ENCODE measurements at regions not wholly inside any gene's neighbourhood (a gene's known extent, or its start where the extent isn't known, plus 50 kb on each side); places are given as distances from the start of the nearest gene placed in this dataset.

- DNase-seq (ENCODE audit: low spot score) (no peak), ATAC-seq (no peak)
- intact Hi-C loops (cut with DNase I) = no loop called here
Measured at GRCh38 chr6:92587525-92587924, 831.8 kb downstream of the EPHA7 start.

DNA sequence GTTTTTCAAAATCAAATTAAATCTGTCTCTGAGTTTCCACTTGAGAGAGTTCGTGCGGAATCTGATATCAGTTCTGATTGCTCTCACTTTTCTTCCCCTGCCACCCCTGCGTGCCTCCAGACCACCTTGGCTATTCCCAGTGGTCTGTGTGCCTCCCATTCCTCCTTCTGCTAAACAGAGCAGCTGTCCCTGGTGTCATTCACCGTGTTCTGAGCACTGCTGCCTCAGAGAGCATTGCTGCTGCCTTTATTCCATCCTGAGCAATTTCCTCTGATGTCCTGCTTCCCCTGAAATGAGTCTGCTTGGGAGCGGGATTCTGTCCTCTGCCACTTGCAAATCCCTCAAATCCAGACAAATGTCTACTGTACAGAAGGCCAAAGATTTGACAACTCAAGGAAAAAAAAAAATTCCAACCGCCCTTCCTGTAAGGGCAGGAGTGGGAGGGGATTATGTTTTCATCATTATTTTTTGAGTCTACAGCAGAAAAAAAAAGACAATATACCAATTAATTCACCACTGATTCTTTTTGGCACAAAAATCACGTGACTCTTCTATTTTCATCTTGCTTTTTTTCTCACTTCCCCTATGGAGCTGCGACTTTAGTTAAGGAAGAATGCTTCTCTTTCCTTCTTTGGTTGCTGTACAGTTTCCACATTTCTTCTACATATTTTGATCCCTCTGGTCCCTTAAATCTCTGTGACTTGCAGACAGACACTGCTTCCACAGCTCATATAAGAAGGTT, 833.0 kb downstream of the EPHA7 start:
- intact Hi-C loops (cut with DNase I) = no loop called here
- ATAC-seq (no peak), DNase-seq (ENCODE audit: low spot score) (no peak)

DNA sequence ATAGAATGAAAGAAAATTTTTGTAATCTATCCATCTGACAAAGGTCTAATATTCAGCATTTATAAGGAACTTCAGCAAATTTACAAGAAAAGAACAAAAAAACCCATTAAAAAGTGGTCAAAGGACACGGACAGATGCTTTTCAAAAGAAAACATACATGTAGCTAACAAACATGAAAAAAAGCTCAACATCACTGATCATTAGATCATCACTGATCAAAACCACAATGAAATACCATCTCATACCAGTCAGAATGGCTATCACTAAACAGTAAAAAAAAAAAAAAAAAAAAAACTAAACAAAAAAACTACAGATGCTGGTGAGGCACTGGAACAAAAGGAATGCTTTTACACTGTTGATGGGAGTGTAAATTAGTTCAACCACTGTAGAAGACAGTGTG, 837.1 kb downstream of the EPHA7 start:
- DNase-seq (ENCODE audit: low spot score) (no peak), ATAC-seq (no peak)
- intact Hi-C loops (cut with DNase I) = no loop called here

DNA sequence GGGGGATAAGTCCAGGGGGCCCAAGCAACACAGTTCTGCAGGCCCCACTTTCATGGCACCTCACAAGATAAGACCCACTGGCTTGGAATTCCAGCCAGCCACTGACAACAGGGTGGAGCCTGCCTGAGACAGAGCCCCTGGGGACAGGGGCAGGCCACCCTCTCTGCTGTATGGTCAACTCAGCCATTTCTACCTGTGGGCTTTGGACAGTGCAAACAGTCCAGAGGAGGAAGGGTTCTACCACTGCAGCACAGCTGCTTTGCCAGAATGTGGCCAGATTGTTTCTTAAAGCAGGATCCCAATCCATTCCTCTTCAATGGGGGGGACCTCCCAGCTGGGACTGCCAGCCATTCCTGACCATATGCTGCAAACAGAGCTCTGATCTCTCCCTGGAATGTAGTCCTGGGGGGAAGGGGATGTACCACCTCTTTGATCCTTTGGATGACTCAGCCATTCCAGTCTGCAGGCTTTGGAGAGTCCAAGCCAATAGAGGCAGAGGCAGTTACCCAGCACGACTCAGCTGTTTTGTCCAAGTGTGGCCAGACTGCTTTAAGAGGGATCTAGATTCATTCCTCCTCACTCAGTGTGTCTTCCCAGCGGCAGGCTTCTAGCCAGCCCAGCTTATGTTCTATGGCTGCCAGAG, 842.2 kb downstream of the EPHA7 start:
- no peak for ATAC-seq
- intact Hi-C loops (cut with DNase I) = no loop called here
- DNase-seq (ENCODE audit: low spot score) = no peak

DNA sequence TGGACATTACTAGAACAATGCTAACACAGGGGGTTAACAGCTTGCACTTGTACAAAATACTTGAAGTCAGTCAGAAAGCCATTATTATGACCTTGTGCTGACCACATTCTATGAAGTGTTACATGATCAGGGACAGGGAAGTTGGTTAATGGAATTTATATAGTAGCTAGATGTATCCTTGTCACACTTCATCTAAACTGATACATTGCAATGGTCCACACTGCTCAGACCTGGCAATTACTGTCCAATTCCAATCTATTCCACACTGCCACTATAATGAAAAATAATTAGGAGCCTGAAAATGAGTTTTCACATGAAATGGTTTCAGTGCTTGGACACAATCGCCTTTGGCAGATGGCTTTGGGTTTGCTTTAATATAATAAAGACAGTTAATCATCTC, 850.8 kb downstream of the EPHA7 start:
- DNase-seq (ENCODE audit: low spot score) (no peak), ATAC-seq (no peak)
- intact Hi-C loops (cut with DNase I) = no loop called here

DNA sequence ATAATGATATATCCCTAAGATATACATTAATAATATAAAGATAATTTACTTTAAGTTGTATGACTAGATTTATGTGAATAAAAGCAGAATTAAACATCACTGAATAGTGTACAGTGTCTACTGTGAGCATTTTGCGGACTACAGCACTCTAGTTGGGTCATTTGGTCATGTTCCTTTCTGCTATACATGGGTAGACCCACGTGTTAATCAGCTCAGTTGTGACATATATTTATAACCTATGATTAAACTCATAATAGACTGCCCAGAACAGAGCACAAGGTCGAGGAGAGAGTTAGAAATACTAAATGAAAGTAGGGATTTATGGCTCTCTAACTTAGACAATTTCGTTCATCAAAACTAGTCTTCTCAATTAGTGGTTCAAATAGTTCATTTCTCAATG, 852.7 kb downstream of the EPHA7 start:
- intact Hi-C loops (cut with DNase I) = no loop called here
- ATAC-seq (no peak), DNase-seq (ENCODE audit: low spot score) (no peak)

DNA sequence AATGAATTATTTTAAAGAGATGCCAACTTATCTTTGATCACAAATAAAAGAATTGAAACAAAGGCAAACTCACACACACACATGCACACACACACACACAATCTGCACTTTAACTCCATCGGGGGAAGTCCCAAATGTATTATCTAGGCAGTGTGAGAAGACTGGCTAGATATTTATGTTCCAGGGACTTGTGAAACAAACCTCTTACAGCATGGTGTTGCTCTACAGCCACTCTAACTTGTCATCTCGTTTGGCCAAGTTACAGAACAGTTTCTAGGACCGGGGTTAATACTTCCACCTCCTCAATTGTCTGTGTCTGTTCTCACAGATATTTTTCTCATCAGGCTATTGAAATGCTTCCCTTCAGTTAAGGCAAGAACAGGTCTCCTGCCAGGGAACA, 855.0 kb downstream of the EPHA7 start:
- DNase-seq (ENCODE audit: low spot score) (no peak), ATAC-seq (no peak)
- intact Hi-C loops (cut with DNase I) = no loop called here

DNA sequence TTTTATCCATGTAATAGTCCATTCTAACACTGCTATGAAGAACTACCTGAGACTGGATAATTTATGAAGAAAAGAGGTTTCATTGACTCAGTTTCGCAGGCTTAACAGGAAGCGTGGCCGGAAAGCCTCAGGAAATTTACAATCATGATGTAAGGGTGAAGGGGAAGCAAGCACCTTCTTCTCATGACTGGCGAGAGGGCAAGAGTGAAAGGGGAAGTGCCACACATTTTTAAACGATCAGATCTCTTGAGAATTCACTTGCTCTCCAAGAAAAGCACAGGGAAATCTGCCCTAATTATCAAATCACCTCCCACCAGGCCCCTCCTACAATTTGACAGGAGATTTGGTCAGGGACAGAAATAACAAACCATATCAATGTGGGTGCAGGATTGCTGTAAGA, 859.7 kb downstream of the EPHA7 start:
- ATAC-seq = no peak
- intact Hi-C loops (cut with DNase I) = no loop called here
- no peak for DNase-seq (ENCODE audit: low spot score)

DNA sequence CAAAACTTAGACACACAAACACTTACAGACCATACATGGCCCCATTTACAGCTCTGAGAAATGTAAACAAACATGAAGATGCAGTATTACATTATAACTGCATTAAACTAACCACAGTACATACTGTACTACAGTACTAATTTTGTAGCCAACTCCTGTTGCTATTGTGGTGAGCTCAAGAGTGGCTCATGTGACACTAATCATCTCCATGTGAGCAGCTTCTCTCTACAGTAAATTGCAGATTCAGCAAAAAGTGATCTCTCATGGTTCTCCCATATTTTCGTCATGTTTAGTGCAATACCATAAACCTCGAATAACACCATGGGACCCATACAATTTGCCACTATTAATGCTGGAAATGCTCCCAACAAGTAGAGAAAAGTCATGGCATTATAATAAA, 860.4 kb downstream of the EPHA7 start:
- DNase-seq (ENCODE audit: low spot score) = no peak
- no peak for ATAC-seq
- intact Hi-C loops (cut with DNase I) = no loop called here

- no peak for ATAC-seq
- intact Hi-C loops (cut with DNase I) = no loop called here
Measured at GRCh38 chr6:92550501-92550900, 868.9 kb downstream of the EPHA7 start.

DNA sequence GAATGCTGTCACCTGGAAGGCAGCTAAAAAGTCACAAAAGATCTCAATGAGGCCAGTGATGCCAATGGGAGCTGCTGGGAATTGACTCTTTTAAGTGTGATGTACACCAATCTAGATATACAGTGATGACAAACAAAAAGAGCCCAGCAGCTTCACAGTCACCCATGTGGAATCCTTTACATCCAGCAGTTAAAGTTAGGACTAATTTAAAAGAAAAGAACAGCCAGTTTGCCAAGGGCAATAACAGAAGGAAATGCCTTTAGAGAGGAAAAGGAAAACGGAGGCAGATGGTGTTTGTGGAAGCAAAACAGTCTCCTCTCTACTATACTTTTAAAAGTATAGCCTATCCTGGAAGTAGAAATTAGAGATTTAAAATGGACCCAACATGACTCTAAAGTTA, 873.5 kb downstream of the EPHA7 start:
- DNase-seq (ENCODE audit: low spot score) (no peak), ATAC-seq (no peak)
- intact Hi-C loops (cut with DNase I) = no loop called here

More at GRCh38 chr6:92550501-92550900, 868.9 kb downstream of the EPHA7 start:
- DNase-seq (ENCODE audit: low spot score) = no peak

DNA sequence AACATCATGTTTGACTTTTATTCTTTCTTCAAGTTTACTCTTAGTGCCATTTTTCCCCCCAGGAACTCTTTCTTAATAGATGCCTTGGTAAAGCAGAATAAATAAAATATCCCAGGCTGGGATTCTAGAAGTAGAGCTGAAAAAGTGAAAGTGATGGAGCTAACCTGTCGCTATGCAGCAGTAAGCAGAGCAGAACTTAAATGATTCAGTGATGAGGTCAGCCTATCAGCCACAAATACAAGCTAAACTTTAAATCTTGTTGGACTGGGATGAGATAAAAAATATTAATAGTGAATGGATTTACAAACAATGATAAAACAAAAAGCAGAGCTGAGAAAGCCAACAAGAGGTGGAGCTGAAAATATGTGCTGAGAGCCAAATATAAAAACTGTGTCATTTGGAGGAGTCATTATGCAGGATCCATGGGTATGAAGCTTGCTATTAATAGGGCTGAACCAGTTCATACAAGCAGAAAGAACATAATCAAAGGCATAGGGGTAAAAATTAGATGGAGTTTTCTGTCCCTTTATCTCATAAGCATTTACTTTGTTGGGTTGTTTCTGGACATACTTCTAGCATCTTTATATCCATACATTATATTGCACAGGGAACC, 877.8 kb downstream of the EPHA7 start:
- ATAC-seq (no peak), DNase-seq (ENCODE audit: low spot score) (no peak)
- intact Hi-C loops (cut with DNase I) = no loop called here

DNA sequence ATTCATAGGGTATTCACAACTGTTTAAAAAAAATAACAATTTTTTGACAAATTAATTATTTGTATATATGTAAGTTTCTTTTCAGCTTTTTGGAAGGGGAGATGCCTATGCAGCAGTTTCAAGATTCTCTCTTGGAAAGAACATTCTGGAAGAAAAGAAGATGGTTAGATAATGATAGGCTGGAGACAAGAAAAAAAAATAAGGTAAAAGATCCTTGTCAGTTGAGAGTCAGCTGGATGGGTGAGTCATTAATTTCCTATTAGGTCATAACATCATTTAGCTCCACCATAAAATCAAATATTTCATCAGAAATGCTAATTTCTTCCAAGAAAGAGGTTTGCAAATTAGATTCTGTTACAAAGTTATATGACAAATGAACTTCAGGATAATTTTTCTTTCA, 880.4 kb downstream of the EPHA7 start:
- ATAC-seq = no peak
- intact Hi-C loops (cut with DNase I) = no loop called here

GRCh38 chr6:92538275-92538674, 881.1 kb downstream of the EPHA7 start:
- DNase-seq (ENCODE audit: low spot score) (no peak), ATAC-seq (no peak)
- intact Hi-C loops (cut with DNase I) = no loop called here

More for the DNA sequence above, 880.4 kb downstream of the EPHA7 start:
- DNase-seq (ENCODE audit: low spot score) = no peak

DNA sequence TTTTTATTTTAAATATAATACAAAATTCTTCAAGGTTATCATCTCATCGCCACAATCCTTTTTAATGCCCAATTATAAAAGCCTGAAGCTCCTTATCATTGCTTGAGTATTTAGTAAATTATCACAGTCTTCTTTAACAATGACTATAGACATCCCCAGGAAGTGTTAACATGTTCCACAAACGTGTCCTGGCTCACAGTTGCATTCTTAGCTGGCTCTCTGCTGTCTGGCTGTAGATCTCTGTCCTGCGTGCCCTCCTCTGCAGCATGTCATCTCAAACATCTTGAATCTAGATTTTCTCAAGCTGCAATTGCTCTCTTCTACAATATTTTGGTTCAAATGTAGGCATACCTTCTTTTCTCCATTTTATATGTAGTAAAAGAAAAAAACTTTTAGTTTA, 885.2 kb downstream of the EPHA7 start:
- intact Hi-C loops (cut with DNase I) = no loop called here
- no peak for DNase-seq (ENCODE audit: low spot score)
- no peak for ATAC-seq

DNA sequence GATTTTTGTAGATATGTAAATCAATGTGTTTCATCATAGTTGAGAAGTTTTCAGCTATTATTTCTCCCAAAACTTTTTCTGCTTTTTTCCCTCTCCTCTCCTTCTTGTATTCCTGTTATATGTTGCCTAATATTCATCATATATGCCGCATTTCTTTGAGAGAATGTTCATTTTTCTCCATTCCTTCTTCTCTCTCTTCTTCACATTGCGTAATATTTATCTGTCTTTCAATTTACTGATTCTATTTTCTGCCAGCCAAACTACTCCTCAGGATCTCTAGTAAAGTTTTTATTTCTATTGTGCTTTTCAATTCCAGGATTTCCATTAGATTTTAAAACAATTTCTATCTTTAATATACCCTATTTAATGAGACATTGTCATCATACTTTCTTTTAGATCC, 896.8 kb downstream of the EPHA7 start:
- intact Hi-C loops (cut with DNase I) = no loop called here
- ATAC-seq (no peak), DNase-seq (ENCODE audit: low spot score) (no peak)

DNA sequence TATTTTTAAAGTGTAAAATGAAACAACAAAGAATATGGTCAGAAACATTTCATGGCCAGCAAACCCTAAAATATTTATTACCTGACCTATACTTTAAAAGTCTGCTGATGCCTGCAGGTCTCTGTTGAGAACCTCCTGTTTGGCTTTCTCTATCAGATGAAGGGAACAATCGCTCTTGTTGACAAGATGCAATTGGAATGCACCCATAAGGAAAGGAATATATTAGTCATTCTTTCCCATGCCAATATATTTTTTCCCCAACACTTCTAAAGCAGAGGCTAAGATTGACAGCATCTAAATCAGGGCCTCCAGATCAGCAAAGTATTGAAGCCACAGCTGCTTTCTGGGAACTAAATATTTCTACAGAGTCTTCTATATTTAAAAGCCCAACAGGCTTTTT, 897.8 kb downstream of the EPHA7 start:
- ATAC-seq = no peak
- DNase-seq (ENCODE audit: low spot score) = no peak
- intact Hi-C loops (cut with DNase I) = no loop called here

- ATAC-seq = no peak
- intact Hi-C loops (cut with DNase I) = no loop called here
- DNase-seq (ENCODE audit: low spot score) = no peak
Measured at GRCh38 chr6:92510137-92510536, 909.2 kb downstream of the EPHA7 start.

DNA sequence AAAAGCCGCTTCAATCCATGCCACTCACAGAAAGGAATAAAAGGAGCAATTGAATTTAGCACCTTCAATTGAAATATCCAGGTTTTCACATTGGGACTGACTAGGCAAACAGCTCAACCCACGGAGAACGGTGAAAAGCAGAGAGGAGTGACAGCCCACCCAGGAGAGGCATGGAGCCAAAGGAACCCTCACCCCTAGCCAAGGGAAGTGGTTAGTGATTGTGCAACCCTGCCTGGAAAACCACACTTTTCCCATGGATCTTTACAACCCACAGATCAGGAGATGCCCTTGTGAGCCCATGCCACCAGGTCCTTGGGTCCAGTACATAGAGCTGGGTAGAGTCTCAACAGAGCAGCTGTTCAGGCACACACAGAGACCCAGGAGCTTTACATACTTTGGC, 911.8 kb downstream of the EPHA7 start:
- ATAC-seq (peak; percentile 44), DNase-seq (ENCODE audit: low spot score) (no peak)
- intact Hi-C loops (cut with DNase I) = loop anchor here (5.0 kb wide), 1 partner anchor 725 kb away; no protein-coding TSS in a partner anchor

GRCh38 chr6:92504509-92504908, 914.9 kb downstream of the EPHA7 start:
- no peak for DNase-seq (ENCODE audit: low spot score)
- intact Hi-C loops (cut with DNase I) = no loop called here
- ATAC-seq = no peak

- ATAC-seq (no peak), DNase-seq (ENCODE audit: low spot score) (no peak)
- intact Hi-C loops (cut with DNase I) = no loop called here
Measured at GRCh38 chr6:92497281-92497680, 922.1 kb downstream of the EPHA7 start.

All from sciatic nerve (tissue), 2 donors.